ENCODE measurements at regions not wholly inside any gene's neighbourhood (a gene's known extent, or its start where the extent isn't known, plus 50 kb on each side); places are given as distances from the start of the nearest gene placed in this dataset.

DNA sequence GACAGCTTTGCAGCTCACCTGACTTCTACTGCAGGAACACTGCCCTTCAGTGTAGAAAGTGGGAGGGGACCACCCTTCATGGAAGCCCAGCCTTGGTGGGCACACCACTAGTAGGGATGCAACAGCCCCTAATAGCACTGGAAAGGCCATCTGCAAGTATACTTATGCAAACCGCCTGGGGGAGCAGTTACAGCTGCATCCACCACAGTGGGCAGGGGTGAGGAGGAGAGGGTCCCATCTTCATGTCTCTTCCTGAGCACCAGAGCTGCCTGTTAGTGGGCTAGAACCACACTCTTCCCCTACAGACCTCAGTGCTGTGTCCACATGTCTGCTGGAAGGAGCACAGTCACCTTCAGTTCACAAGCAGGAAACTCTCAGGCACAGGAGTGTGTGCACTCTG, 66.2 kb upstream of the LHX8 start:
- H3K4me2 ChIP-seq (ENCODE audit: low read length): no peak overlapping the region
- no peak overlapping the region for H3K4me3 ChIP-seq (ENCODE audit: low read depth, low read length, poor library complexity, severe bottlenecking)
- no peaks in the 10 kb centered on the region for H3K79me2 ChIP-seq (ENCODE audit: insufficient read depth, low read length)
- no peak overlapping the region for H2AFZ ChIP-seq (ENCODE audit: low read length)
- no peak overlapping the region for H3K27ac ChIP-seq (ENCODE audit: low read depth, low read length, poor library complexity, severe bottlenecking)
- TF ChIP-seq, protein P1, sequence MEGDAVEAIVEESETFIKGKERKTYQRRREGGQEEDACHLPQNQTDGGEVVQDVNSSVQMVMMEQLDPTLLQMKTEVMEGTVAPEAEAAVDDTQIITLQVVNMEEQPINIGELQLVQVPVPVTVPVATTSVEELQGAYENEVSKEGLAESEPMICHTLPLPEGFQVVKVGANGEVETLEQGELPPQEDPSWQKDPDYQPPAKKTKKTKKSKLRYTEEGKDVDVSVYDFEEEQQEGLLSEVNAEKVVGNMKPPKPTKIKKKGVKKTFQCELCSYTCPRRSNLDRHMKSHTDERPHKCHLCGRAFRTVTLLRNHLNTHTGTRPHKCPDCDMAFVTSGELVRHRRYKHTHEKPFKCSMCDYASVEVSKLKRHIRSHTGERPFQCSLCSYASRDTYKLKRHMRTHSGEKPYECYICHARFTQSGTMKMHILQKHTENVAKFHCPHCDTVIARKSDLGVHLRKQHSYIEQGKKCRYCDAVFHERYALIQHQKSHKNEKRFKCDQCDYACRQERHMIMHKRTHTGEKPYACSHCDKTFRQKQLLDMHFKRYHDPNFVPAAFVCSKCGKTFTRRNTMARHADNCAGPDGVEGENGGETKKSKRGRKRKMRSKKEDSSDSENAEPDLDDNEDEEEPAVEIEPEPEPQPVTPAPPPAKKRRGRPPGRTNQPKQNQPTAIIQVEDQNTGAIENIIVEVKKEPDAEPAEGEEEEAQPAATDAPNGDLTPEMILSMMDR (IDR thresholded peaks at IDR 0.05; ENCODE audit: low read length): no peak
- TF ChIP-seq EZH2 (IDR thresholded peaks at IDR 0.05; ENCODE audit: borderline replicate concordance, low read length): no peak
- no peaks in the 10 kb centered on the region for H4K20me1 ChIP-seq (ENCODE audit: insufficient read depth, low read length)
- no peaks in the 10 kb centered on the region for H3K36me3 ChIP-seq (ENCODE audit: insufficient read depth, low read length)
- no peak overlapping the region for H3K9ac ChIP-seq (ENCODE audit: low read length)
- H3K9me3 ChIP-seq (ENCODE audit: low read length): no peaks in the 10 kb centered on the region
- no peaks in the 10 kb centered on the region for H3F3A ChIP-seq (ENCODE audit: insufficient read depth, low read length)
- no peaks in the 10 kb centered on the region for H3K27me3 ChIP-seq (ENCODE audit: insufficient read depth, low read length)
- H3K9me2 ChIP-seq (ENCODE audit: low read depth, low read length): no peaks in the 10 kb centered on the region
- no peaks in the 10 kb centered on the region for H3K4me1 ChIP-seq (ENCODE audit: insufficient read depth, low read length, severe bottlenecking)

DNA sequence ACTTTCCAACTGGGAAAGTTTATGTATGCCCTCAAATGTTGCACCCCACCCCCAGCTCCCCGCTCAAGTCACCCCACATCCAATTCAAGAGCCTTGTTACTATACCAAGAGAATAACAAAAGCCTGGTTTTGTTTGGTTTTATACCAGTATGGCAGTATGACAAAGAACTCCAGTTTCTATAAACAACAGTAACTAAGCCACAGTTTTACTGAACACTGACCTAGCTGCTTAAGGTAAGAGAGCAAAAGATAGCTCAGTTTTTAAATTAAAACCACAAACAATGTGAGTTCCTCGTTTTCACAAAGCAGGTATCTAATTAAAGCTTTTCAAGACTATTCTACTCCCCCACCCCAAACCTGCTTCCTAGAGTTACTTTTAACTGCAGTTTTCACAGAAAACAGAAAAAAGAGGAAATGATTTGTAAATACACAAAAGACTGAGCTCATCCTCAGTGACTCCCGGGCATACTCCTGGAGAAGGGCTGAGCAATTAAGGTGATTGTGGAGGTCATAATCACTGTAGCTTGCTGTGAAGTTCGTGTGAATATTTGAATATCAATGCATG, 59.3 kb upstream of the LHX8 start:
- no peaks in the 10 kb centered on the region for H3F3A ChIP-seq (ENCODE audit: insufficient read depth, low read length)
- H2AFZ ChIP-seq (ENCODE audit: low read length): no peak overlapping the region
- TF ChIP-seq, protein P1 (IDR thresholded peaks at IDR 0.05; ENCODE audit: low read length): no peak
- no peak for TF ChIP-seq EZH2 (IDR thresholded peaks at IDR 0.05; ENCODE audit: borderline replicate concordance, low read length)
- H3K9ac ChIP-seq (ENCODE audit: low read length): no peak overlapping the region
- no peaks in the 10 kb centered on the region for H3K4me1 ChIP-seq (ENCODE audit: insufficient read depth, low read length, severe bottlenecking)
- H3K4me2 ChIP-seq (ENCODE audit: low read length): no peak overlapping the region
- H3K27ac ChIP-seq (ENCODE audit: low read depth, low read length, poor library complexity, severe bottlenecking): no peak overlapping the region
- H3K79me2 ChIP-seq (ENCODE audit: insufficient read depth, low read length): no peaks in the 10 kb centered on the region
- H3K9me3 ChIP-seq (ENCODE audit: low read length): no peaks in the 10 kb centered on the region
- no peak overlapping the region for H3K4me3 ChIP-seq (ENCODE audit: low read depth, low read length, poor library complexity, severe bottlenecking)
- H3K27me3 ChIP-seq (ENCODE audit: insufficient read depth, low read length): no peaks in the 10 kb centered on the region
- no peaks in the 10 kb centered on the region for H4K20me1 ChIP-seq (ENCODE audit: insufficient read depth, low read length)
- H3K9me2 ChIP-seq (ENCODE audit: low read depth, low read length): no peaks in the 10 kb centered on the region
- no peaks in the 10 kb centered on the region for H3K36me3 ChIP-seq (ENCODE audit: insufficient read depth, low read length)

DNA sequence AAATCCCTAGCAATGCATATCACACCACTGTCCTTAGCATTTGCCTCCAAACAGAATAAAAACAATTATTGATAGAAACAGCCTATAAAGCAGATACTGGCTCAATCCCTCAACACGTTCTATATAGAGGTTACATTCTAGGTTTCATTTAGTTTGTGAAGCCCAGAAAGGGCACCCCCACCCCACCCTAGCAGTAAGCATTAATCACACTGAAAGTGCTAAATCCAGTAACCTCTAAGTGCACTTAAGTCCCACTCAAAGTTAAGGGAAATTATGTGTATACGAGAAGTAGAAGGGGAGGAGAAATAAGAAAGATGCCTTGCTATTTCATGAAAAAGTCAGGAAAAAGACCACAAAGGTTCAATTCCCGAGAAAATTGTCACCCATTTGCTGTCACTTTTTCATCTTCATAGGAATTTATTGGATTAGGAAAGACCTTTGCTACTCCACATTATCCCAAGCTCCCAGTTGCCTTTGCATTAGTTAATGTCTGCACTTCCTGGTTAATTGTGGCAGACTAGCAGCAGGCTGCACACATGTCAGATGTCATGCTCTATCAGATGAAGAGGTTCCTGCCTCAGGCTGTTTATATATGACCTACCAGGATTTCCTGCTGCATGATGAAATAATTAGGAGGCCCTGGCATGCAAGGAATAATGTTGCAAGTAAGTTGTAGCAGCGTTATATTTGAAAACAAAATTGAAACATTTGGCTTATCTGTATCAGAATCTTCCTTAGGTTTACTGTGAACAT, 54.5 kb upstream of the LHX8 start:
- H3K79me2 ChIP-seq (ENCODE audit: insufficient read depth, low read length): no peaks in the 10 kb centered on the region
- no peak overlapping the region for H3K9ac ChIP-seq (ENCODE audit: low read length)
- no peaks in the 10 kb centered on the region for H4K20me1 ChIP-seq (ENCODE audit: insufficient read depth, low read length)
- no peak overlapping the region for H3K27ac ChIP-seq (ENCODE audit: low read depth, low read length, poor library complexity, severe bottlenecking)
- no peak overlapping the region for H3K4me2 ChIP-seq (ENCODE audit: low read length)
- no peaks in the 10 kb centered on the region for H3K4me1 ChIP-seq (ENCODE audit: insufficient read depth, low read length, severe bottlenecking)
- H3K36me3 ChIP-seq (ENCODE audit: insufficient read depth, low read length): no peaks in the 10 kb centered on the region
- H3F3A ChIP-seq (ENCODE audit: insufficient read depth, low read length): no peaks in the 10 kb centered on the region
- no peak overlapping the region for H3K4me3 ChIP-seq (ENCODE audit: low read depth, low read length, poor library complexity, severe bottlenecking)
- H3K9me3 ChIP-seq (ENCODE audit: low read length): no peaks in the 10 kb centered on the region
- TF ChIP-seq, protein P1 (IDR thresholded peaks at IDR 0.05; ENCODE audit: low read length): no peak
- no peak for TF ChIP-seq EZH2 (IDR thresholded peaks at IDR 0.05; ENCODE audit: borderline replicate concordance, low read length)
- H3K9me2 ChIP-seq (ENCODE audit: low read depth, low read length): no peaks in the 10 kb centered on the region
- no peaks in the 10 kb centered on the region for H3K27me3 ChIP-seq (ENCODE audit: insufficient read depth, low read length)
- no peak overlapping the region for H2AFZ ChIP-seq (ENCODE audit: low read length)
